Endothelial cell of hepatic sinusoid (primary cell): ENCODE measurements at regions not wholly inside any gene's neighbourhood (a gene's known extent, or its start where the extent isn't known, plus 50 kb on each side); places are given as distances from the start of the nearest gene placed in this dataset.

Experiments
- in situ Hi-C: cut with HindIII; loops from 2 replicates; pipeline ENCODE4 v1.10.0; 2017; ENCODE audit warnings: low sequenced_read_pairs

- in situ Hi-C loops = no loop called here
These were observed 149.5 kb downstream of the RAP2B start for GRCh38 chr3:153311541-153311940.

GRCh38 chr3:153313302-153313965, 151.4 kb downstream of the RAP2B start:
- in situ Hi-C loops = no loop called here

- in situ Hi-C loops = no loop called here
These were observed 152.0 kb downstream of the RAP2B start for GRCh38 chr3:153314038-153314437.

- in situ Hi-C loops = no loop called here
These were observed 153.8 kb downstream of the RAP2B start for GRCh38 chr3:153315781-153316180.

GRCh38 chr3:153319705-153320554, 157.9 kb downstream of the RAP2B start:
- in situ Hi-C loops = no loop called here

GRCh38 chr3:153320585-153321128, 158.6 kb downstream of the RAP2B start:
- in situ Hi-C loops = no loop called here

GRCh38 chr3:153328690-153329089, 166.7 kb downstream of the RAP2B start:
- in situ Hi-C loops = no loop called here

GRCh38 chr3:153330901-153331300, 168.9 kb downstream of the RAP2B start:
- in situ Hi-C loops = no loop called here

GRCh38 chr3:153331676-153332075, 169.7 kb downstream of the RAP2B start:
- in situ Hi-C loops = no loop called here

- in situ Hi-C loops = no loop called here
These were observed 172.5 kb downstream of the RAP2B start for GRCh38 chr3:153334558-153334957.

GRCh38 chr3:153337369-153337768, 175.3 kb downstream of the RAP2B start:
- in situ Hi-C loops = no loop called here

- in situ Hi-C loops = no loop called here
These were observed 176.5 kb downstream of the RAP2B start for GRCh38 chr3:153338487-153338886.

GRCh38 chr3:153339065-153339464, 177.0 kb downstream of the RAP2B start:
- in situ Hi-C loops = no loop called here

GRCh38 chr3:153343988-153344782, 182.2 kb downstream of the RAP2B start:
- in situ Hi-C loops = no loop called here

GRCh38 chr3:153348457-153349107, 186.6 kb downstream of the RAP2B start:
- in situ Hi-C loops = no loop called here

GRCh38 chr3:153349108-153349499, 187.1 kb downstream of the RAP2B start:
- in situ Hi-C loops = no loop called here

- in situ Hi-C loops = no loop called here
These were observed 188.4 kb downstream of the RAP2B start for GRCh38 chr3:153350420-153350819.

- in situ Hi-C loops = no loop called here
These were observed 192.6 kb downstream of the RAP2B start for GRCh38 chr3:153354641-153355040.

- in situ Hi-C loops = no loop called here
These were observed 193.5 kb downstream of the RAP2B start for GRCh38 chr3:153355559-153355958.

- in situ Hi-C loops = no loop called here
These were observed 194.9 kb downstream of the RAP2B start for GRCh38 chr3:153356908-153357307.

- in situ Hi-C loops = no loop called here
These were observed 195.4 kb downstream of the RAP2B start for GRCh38 chr3:153357436-153357835.
